ENCODE measurements at regions not wholly inside any gene's neighbourhood (a gene's known extent, or its start where the extent isn't known, plus 50 kb on each side); places are given as distances from the start of the nearest gene placed in this dataset.

- H2AFZ ChIP-seq (ENCODE audit: low read depth, low read length, poor library complexity, severe bottlenecking): no peak overlapping the region
- no peak overlapping the region for H3K27ac ChIP-seq (ENCODE audit: low read depth, low read length)
- H3K9me2 ChIP-seq (ENCODE audit: insufficient read depth): no peaks in the 10 kb centered on the region
- no peaks in the 10 kb centered on the region for H4K20me1 ChIP-seq (ENCODE audit: insufficient read depth)
- ChIA-PET CTCF (no interaction called here), POLR2A (no interaction called here), RAD21 (ENCODE audit: low non-redundant PET in 1 of 2, low total read pairs in 2 of 2, uncharacterized antibody in 2 of 2, unreplicated experiment in 2 of 2) (no interaction called here)
- no peaks in the 10 kb centered on the region for H3K79me2 ChIP-seq (ENCODE audit: insufficient read depth, low read length)
- DNase-seq (ENCODE audit: low read depth, low spot score) (no peak), ATAC-seq (no peak)
- H3K4me2 ChIP-seq (ENCODE audit: low read length): no peak overlapping the region
- H3K4me1 ChIP-seq (ENCODE audit: control insufficient read depth in 1 of 2, insufficient read depth in 2 of 2, low read length in 2 of 2): no peaks in the 10 kb centered on the region
- H3K36me3 ChIP-seq (ENCODE audit: control insufficient read depth in 1 of 2, insufficient read depth in 2 of 2, low read length in 2 of 2): no peaks in the 10 kb centered on the region
- H3K9ac ChIP-seq (ENCODE audit: low read length): no peak overlapping the region
- no TSS peak for BruUV-seq (replicated peaks)
- intact Hi-C loops (cut with micrococcal nuclease): no loop called here
- H3K4me3 ChIP-seq (replicated peaks in 1 of 2; ENCODE audit: low read depth in 1 of 2, low read length in 2 of 2): no peak overlapping the region
- H3K9me3 ChIP-seq (ENCODE audit: control insufficient read depth in 1 of 2, insufficient read depth in 1 of 2, low read depth in 1 of 2, low read length in 2 of 2): no peaks in the 10 kb centered on the region
- TF ChIP-seq EZH2phosphoT487 (IDR thresholded peaks at IDR 0.05; ENCODE audit: borderline replicate concordance) (no peak), ZNF274 (IDR thresholded peaks at IDR 0.05; ENCODE audit: low read depth, low read length) (no peak), ZFX (IDR thresholded peaks at IDR 0.05) (no peak), YY1 (IDR thresholded peaks at IDR 0.05; ENCODE audit: extremely low read depth, insufficient replicate concordance, low read depth, low read length) (no peak), MAX (IDR thresholded peaks at IDR 0.05) (no peak), ZBTB33 (IDR thresholded peaks at IDR 0.05; ENCODE audit: extremely low read depth, insufficient replicate concordance, low read length) (no peak), REST (IDR thresholded peaks at IDR 0.05; ENCODE audit: low read depth) (no peak), RAD21 (IDR thresholded peaks at IDR 0.05; ENCODE audit: low read depth) (no peak), POLR2AphosphoS5 (IDR thresholded peaks at IDR 0.05; ENCODE audit: low read depth, low read length) (no peak), SRF (IDR thresholded peaks at IDR 0.05; ENCODE audit: low read depth) (no peak), JUND (IDR thresholded peaks at IDR 0.05) (no peak), ATF3 (IDR thresholded peaks at IDR 0.05) (no peak), FOSL1 (IDR thresholded peaks at IDR 0.05; ENCODE audit: low read depth) (no peak), CTCF (IDR thresholded peaks at IDR 0.05 in 2 of 3, conservative IDR thresholded peaks at IDR 0.05 in 1 of 3; ENCODE audit: borderline replicate concordance in 1 of 3, insufficient read depth in 1 of 3, low read depth in 2 of 3, low read length in 2 of 3) (no peak), CBX3 (IDR thresholded peaks at IDR 0.05; ENCODE audit: low read depth) (no peak), CEBPB (IDR thresholded peaks at IDR 0.05; ENCODE audit: low read depth) (no peak), EGR1 (IDR thresholded peaks at IDR 0.05; ENCODE audit: low read depth) (no peak), SP1 (IDR thresholded peaks at IDR 0.05; ENCODE audit: low read depth) (no peak)
- no peaks in the 10 kb centered on the region for H3K27me3 ChIP-seq (ENCODE audit: insufficient read depth, low read length)
These were observed 518.2 kb upstream of the ID4 start for GRCh38 chr6:19319005-19319404.
